HG03378 (cell line): ENCODE measurements at regions not wholly inside any gene's neighbourhood (a gene's known extent, or its start where the extent isn't known, plus 50 kb on each side); places are given as distances from the start of the nearest gene placed in this dataset.

ENCODE experiments used
- ATAC-seq: cut with Tn5 transposase; IDR thresholded peaks from one replicate; pipeline ENCODE4 v1.9.1; 2021; ENCODE audit warnings: mild to moderate bottlenecking, moderate library complexity; ENCODE audit not compliant: unreplicated experiment

DNA sequence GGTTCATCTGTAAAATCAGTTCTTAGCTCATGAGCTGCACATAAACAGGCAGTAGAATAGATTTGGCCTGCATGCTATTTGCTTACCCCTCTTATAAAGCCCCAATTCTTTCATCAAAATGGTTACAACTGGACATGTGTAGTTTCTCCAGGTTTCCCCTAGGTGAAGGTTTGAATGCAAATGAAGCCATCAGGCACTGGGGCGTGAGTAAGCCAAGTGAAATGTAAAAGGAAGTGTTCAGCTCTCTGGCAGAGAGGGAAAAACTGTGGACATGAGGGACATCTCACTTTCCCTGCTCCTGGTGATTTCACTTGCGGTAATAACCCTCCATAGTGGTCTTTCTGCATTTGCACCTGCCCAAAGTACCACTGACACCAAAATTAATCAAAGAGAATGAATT is 1402.3 kb upstream of the LRRTM1 start:
- no peak for ATAC-seq

- no peak for ATAC-seq
Measured at GRCh38 chr2:81703831-81704230, 1399.3 kb upstream of the LRRTM1 start.

- no peak for ATAC-seq
Measured at GRCh38 chr2:81692566-81692965, 1388.0 kb upstream of the LRRTM1 start.

- ATAC-seq, result no peak
Measured at GRCh38 chr2:81675641-81676040, 1371.1 kb upstream of the LRRTM1 start.

DNA sequence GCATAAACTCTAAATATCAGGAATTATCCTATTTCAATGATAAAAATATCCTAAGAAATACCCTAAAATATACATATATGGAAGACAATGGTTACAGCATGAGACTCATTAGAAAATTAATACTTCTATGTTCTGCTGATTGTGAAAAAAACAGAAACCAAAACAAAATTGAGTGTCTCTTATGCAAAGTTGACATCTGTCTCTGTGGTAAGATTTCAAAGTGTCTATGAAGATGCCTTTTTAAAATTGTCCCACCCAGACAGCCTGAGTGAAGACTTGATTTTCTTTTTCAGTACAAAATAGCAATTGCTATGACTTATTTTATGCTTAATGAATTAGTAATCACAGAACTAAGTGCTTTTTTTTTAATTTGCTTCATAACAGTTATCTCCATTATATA is 1368.4 kb upstream of the LRRTM1 start:
- no peak for ATAC-seq

GRCh38 chr2:81672516-81672915 is 1368.0 kb upstream of the LRRTM1 start:
- ATAC-seq, result no peak

GRCh38 chr2:81670885-81671284 is 1366.3 kb upstream of the LRRTM1 start:
- no peak for ATAC-seq

DNA sequence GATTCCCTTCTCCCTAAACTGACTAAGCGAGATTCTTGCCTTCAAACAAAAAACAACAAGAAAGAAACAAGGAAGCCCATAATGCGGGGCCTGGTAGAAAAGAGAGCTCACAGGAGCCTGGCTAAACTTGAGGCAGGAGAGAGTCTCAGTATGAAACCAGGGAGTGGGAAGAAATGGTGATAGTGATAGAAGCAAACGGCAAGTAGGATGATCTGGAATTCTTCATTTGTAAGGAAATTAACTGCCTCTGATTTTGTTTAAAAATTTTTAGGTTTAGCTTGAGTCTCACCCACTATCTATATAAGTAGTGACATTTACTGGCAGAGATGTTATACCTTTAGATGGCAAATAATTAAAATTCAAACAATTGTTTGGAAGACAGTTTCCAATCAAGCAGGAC is 1356.5 kb upstream of the LRRTM1 start:
- no peak for ATAC-seq

GRCh38 chr2:81658227-81658626 is 1353.7 kb upstream of the LRRTM1 start:
- ATAC-seq, result no peak

GRCh38 chr2:81650048-81650971 is 1345.8 kb upstream of the LRRTM1 start:
- ATAC-seq, result no peak

DNA sequence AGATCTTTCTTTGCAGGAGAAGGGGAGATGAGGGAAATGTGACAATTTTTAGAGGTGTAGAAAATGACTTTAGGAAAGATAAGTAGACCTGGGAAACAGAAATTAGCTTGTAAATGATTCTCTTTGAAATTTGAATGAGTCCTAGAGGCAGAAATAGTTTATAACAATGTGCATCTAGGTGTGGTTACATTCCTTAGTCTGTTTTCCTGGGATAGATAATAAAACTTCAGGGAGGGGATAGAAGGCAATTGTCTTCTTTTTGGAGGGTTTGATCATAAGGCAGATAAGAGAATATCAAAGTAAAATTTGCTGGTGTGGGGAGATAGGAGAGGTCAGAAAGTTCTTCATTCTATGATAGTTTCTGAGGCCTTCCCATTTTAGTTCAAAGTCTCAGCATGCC is 1344.3 kb upstream of the LRRTM1 start:
- no peak for ATAC-seq

- ATAC-seq, result no peak
Measured at GRCh38 chr2:81648370-81648769, 1343.8 kb upstream of the LRRTM1 start.

DNA sequence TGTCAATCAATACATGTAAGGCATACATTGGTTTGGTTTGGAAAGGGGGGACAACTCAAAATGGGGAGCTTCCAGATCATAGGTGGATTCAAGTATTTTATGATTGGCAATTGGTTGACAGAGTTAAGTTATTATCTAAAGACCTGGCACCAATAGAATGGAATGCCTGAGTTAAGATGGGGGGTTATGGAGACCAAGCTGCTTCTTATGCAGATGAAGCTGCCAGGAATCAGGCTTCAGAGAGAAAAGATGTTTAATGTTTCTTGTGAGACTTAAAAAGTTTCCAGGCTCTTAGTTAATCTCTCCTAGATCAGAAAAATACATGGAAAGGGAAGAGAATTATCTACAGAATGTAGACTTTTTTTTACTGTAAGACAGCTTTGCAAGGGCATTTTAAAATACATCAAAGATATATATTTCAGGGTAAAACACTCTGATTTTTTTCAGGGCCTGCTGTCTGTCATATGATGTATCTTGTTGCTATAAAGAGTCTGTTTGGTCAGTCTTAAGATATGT is 1343.2 kb upstream of the LRRTM1 start:
- no peak for ATAC-seq

DNA sequence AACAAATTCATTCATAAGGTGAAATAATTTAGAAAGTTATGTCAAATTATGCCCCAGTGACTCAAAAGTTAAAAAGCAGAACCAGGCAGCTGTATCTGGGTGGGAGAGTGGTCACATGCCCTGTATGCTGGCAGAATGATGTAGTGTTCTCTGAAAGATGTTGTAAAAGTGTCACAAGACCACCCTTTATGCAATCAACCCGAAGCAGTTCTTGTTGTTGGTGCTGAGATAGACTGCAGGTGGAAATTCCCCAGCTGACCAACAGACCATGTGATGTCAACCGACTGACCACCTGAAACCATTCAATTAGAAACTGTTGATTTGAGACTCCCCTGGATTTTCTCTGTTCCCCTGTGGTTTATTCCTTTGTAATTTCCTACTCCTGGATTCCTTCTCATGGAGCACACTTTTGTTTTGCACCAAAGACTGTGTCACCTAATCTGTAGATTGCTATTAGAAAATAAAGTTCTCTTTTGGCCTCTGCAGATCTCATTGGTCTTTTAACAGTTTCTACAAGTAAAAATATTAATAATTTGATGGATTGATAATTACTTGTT is 1341.3 kb upstream of the LRRTM1 start:
- ATAC-seq, result no peak

DNA sequence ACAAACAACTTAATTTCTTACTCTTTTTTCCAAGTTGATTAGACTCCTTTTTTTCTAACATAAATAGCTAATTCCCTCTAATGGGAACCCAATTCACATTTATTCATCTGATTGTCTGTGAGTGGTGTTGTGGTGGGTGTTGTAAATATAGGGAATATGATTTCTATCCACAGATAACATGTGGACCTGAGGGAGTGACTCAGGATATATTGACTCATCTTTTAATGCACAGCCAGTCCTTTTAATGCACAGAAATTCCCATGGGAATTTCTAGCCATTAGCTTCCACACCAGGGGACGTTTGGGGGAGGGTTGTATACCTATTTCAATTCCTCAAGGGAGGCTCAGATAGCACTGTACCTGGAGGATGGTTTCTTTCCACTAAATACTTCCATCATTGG is 1339.6 kb upstream of the LRRTM1 start:
- ATAC-seq, result no peak

DNA sequence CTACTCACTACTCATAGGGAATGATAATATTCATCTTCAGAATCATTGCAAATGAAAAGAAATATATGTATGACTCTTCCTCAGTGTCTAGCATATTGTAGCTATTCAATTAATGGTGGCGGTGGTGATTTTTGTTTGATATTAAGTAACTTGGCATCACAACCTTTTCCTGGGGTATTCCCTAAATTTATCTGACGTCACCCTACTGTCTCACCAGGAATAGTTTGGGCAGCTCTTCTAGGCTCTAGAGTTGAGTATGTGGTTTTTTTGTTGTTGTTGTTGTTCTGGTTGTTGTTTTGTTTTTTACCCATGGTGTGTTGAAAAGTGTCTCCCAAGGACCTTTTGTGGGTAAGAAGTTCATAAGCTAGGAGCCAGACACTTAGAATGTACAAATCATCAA is 1320.3 kb upstream of the LRRTM1 start:
- no peak for ATAC-seq

GRCh38 chr2:81600088-81600487 is 1295.5 kb upstream of the LRRTM1 start:
- ATAC-seq, result no peak

GRCh38 chr2:81598453-81598852 is 1293.9 kb upstream of the LRRTM1 start:
- no peak for ATAC-seq

- ATAC-seq, result no peak
Measured at GRCh38 chr2:81589406-81589805, 1284.9 kb upstream of the LRRTM1 start.

GRCh38 chr2:81583311-81584108 is 1279.0 kb upstream of the LRRTM1 start:
- ATAC-seq, result no peak

DNA sequence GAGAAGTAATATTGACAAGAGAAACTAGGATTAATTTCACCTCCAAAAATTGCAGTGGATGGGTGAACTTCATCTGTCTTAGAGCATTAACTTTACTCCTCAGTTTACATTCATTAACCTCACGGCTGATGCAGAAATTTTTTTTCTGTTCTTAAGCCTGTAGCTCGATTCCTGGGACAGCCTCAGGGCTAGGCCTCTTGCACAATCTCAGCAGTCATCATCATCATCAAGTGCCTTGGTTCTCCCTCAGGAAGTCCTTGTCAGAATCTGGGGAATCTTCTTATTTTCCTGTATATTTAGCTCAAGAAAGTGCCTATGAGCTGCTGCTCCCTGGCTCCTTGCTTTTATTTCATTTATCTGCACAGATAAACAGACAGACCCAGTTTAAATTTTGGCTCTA is 1272.2 kb upstream of the LRRTM1 start:
- no peak for ATAC-seq
